Smooth muscle cell (in vitro differentiated cells): ENCODE measurements at regions not wholly inside any gene's neighbourhood (a gene's known extent, or its start where the extent isn't known, plus 50 kb on each side); places are given as distances from the start of the nearest gene placed in this dataset.

Experiments
- DNase-seq: peaks from one replicate; lab custom pipeline; 2025; ENCODE audit not compliant: unreplicated experiment; lab: John Stamatoyannopoulos, UW
- H2AFZ ChIP-seq: fragments of 200-600 bp; sonication (generic); 2 replicates; pipeline ENCODE4 v1.6.0; 2016; ENCODE audit warnings: antibody characterized with exemption, low read depth, mild to moderate bottlenecking
- H3F3A ChIP-seq: fragments of 200-600 bp; sonication (generic); 2 replicates; pipeline ENCODE4 v1.6.0; 2017; ENCODE audit warnings: antibody characterized with exemption, low read depth
- H3K27ac ChIP-seq: fragments of 200-600 bp; sonication (generic); 2 replicates; pipeline ENCODE4 v1.5.1; 2016; ENCODE audit warnings: low read depth, mild to moderate bottlenecking
- H3K27me3 ChIP-seq: fragments of 200-600 bp; sonication (generic); 2 replicates; pipeline ENCODE4 v1.6.1; 2016; ENCODE audit warnings: low read depth, mild to moderate bottlenecking
- H3K36me3 ChIP-seq: fragments of 200-600 bp; sonication (generic); 2 replicates; pipeline ENCODE4 v1.5.1; 2016; ENCODE audit warnings: low read depth
- H3K4me1 ChIP-seq: fragments of 200-600 bp; sonication (generic); 2 replicates; pipeline ENCODE4 v1.5.1; 2016; ENCODE audit warnings: low read depth
- H3K4me2 ChIP-seq: fragments of 200-600 bp; sonication (generic); 2 replicates; pipeline ENCODE4 v1.6.0; 2016; ENCODE audit warnings: mild to moderate bottlenecking
- H3K4me3 ChIP-seq: fragments of 200-600 bp; sonication (generic); 2 replicates; pipeline ENCODE4 v1.5.1; 2016; ENCODE audit warnings: mild to moderate bottlenecking
- H3K79me2 ChIP-seq: fragments of 200-600 bp; sonication (generic); 2 replicates; pipeline ENCODE4 v1.6.0; 2016; ENCODE audit warnings: low read depth, mild to moderate bottlenecking
- H3K9ac ChIP-seq: fragments of 200-600 bp; sonication (generic); 2 replicates; pipeline ENCODE4 v1.6.0; 2016; ENCODE audit warnings: low read depth
- H3K9me3 ChIP-seq: fragments of 200-600 bp; sonication (generic); replicated peaks from 2 replicates; pipeline ENCODE4 v1.5.1; 2016; ENCODE audit warnings: low read depth
- H4K20me1 ChIP-seq: fragments of 200-600 bp; sonication (generic); 2 replicates; pipeline ENCODE4 v1.6.0; 2016; ENCODE audit warnings: low read depth
- WGBS: methylation state at CpG from one replicate; pipeline ENCODE4 v1.1.7; 2016; ENCODE audit warnings: low lambda C conversion rate; 5-methylcytosine and 5-hydroxymethylcytosine counted together
- TF ChIP-seq, protein P1 (sequence below): fragments of 200-600 bp; sonication (generic); IDR thresholded peaks from 2 replicates; pipeline ENCODE4 v1.5.1; 2017; ENCODE audit warnings: borderline replicate concordance, mild to moderate bottlenecking, antibody characterized with exemption; ENCODE audit not compliant: insufficient read depth, poor library complexity, severe bottlenecking

DNA sequence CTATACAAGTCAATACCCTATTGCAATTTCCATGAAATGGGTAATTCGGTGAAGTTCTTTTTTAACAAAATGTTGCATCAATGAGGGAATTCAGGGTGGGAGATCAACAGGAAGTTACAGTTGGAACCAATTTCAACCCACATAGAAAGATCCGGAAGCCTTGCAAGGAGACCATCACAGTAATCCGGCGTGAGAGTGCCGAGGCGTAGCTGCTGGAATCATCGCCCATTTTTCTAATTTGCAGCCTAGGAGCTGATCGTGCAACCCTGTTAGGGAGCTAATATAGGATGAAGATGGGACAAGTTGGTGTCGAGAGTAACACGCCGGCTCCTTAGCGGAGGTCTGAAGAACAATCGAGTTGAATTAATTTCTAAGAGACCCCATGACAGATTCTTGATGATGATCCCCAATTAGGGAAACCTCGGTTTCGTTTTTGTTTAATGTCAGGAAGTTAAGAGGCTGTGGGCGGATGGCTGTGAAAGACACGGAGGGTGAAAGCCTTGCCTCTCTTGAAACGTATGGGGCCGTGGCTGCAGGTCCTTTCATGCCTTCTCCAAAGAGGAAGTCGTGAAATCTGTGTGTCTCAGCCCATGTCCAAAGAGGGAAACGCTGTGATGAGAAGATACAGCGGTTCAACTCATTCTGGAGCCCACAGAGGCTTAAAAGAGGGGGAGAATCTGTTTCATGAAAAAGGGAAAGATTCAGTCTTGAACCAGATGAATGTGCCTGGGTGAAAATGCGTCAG lies 51.2 kb upstream of the CARD11 start:
- WGBS = 80% methylated on average over 23 of the region's 23 CpGs
- H3K79me2 ChIP-seq = no peaks in the 10 kb centered on the region
- H3F3A ChIP-seq = no peaks in the 10 kb centered on the region
- no peak overlapping the region for H3K27ac ChIP-seq
- H3K36me3 ChIP-seq = no peaks in the 10 kb centered on the region
- H3K9me3 ChIP-seq = no peaks in the 10 kb centered on the region
- no peak for DNase-seq
- H4K20me1 ChIP-seq = no peaks in the 10 kb centered on the region
- no peak overlapping the region for H3K4me3 ChIP-seq
- TF ChIP-seq, protein P1, sequence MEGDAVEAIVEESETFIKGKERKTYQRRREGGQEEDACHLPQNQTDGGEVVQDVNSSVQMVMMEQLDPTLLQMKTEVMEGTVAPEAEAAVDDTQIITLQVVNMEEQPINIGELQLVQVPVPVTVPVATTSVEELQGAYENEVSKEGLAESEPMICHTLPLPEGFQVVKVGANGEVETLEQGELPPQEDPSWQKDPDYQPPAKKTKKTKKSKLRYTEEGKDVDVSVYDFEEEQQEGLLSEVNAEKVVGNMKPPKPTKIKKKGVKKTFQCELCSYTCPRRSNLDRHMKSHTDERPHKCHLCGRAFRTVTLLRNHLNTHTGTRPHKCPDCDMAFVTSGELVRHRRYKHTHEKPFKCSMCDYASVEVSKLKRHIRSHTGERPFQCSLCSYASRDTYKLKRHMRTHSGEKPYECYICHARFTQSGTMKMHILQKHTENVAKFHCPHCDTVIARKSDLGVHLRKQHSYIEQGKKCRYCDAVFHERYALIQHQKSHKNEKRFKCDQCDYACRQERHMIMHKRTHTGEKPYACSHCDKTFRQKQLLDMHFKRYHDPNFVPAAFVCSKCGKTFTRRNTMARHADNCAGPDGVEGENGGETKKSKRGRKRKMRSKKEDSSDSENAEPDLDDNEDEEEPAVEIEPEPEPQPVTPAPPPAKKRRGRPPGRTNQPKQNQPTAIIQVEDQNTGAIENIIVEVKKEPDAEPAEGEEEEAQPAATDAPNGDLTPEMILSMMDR = no peak
- H3K9ac ChIP-seq = no peak overlapping the region
- no peaks in the 10 kb centered on the region for H3K27me3 ChIP-seq
- no peak overlapping the region for H3K4me2 ChIP-seq
- no peak overlapping the region for H2AFZ ChIP-seq
- no peaks in the 10 kb centered on the region for H3K4me1 ChIP-seq

DNA sequence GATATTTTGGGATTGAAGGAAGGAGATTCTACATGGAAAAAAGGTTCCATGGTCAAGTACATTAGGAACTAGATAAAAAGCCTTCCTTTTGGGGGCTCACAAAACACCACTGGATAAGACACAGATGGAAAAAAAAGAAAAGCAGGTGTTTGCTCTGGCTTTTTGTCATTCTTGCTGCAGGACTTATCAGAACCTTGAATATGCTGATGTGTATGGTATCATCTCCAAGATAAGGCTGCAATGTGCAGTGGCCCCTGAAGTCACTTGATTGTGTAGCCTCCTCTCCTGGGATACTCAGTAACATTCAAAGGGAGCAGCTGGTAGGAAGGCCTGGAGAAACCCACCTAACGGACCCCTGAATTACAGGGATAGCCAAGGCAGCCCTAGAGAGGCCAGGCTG lies 54.1 kb upstream of the CARD11 start:
- no peak for DNase-seq
- Histone ChIP-seq H3K4me2 (no peak overlapping the region), H3K4me1 (no peaks in the 10 kb centered on the region), H3K36me3 (no peaks in the 10 kb centered on the region), H3K79me2 (no peaks in the 10 kb centered on the region), H3K9ac (no peak overlapping the region), H3K9me3 (no peaks in the 10 kb centered on the region), H4K20me1 (no peaks in the 10 kb centered on the region), H3K4me3 (no peak overlapping the region), H3K27me3 (no peaks in the 10 kb centered on the region), H3F3A (no peaks in the 10 kb centered on the region), H2AFZ (no peak overlapping the region), H3K27ac (no peak overlapping the region)
- TF ChIP-seq, protein P1 = no peak
- WGBS = 87% methylated on average over 1 of the region's 1 CpG

DNA sequence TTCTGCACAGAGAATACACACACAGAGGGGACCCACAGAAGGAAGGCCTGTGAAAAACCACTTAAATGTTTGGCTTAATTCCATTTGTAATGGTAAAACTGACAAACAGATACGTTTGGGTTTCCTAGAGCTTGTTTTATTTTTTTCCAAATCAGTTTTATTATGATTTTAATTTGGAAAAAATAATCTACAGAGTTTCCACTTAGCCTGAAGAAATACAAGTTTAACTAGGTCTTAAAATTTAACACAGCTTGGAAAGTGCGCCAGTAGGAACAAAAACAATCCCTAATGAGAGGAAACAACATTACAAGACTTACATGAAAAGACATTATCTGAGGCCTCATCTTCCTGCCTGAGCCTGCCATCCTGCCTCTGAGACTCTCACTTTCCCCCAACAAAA lies 58.5 kb upstream of the CARD11 start:
- Histone ChIP-seq H3K36me3 (no peaks in the 10 kb centered on the region), H3K4me2 (no peak overlapping the region), H3K4me1 (no peaks in the 10 kb centered on the region), H3K4me3 (no peak overlapping the region), H3F3A (no peaks in the 10 kb centered on the region), H4K20me1 (no peaks in the 10 kb centered on the region), H3K27me3 (no peaks in the 10 kb centered on the region), H3K9me3 (no peaks in the 10 kb centered on the region), H3K9ac (no peak overlapping the region), H3K79me2 (no peaks in the 10 kb centered on the region), H3K27ac (no peak overlapping the region), H2AFZ (no peak overlapping the region)
- WGBS = 60% methylated on average over 2 of the region's 2 CpGs
- DNase-seq = no peak
- TF ChIP-seq, protein P1 = no peak
